IPS DF 19.7 (cell line): ENCODE measurements at regions not wholly inside any gene's neighbourhood (a gene's known extent, or its start where the extent isn't known, plus 50 kb on each side); places are given as distances from the start of the nearest gene placed in this dataset.

Experiments
- DNase-seq: peaks from one replicate; pipeline ENCODE4 v3.0.0-alpha.2; 2013; ENCODE audit warnings: low read depth, low spot score

DNA sequence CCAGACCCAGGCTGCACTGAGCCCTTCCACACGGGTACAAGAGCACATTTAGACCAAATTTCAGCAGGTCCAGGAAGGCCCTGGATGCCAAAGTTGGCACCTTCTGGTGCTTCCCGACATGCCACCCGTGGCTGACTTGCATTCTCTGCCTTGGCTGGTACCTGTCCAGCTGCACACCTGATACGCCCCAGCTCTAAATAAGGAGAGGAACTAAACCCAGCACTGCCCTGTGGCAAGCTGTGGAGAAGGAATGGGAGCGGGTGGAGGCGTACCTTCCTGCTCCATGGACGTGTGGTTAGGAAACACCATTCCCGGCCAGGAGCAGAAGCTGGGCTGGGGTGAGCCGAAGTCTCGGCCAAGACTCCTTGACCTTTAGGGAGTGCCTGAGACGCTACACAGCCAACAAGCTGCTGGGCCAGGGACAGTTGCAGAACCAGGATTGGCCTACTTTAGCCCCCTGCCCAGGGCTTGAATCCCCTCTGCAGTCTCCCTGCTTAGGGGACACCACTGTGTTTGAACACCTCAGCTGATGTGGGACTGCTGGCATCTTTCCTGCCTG is 86.5 kb upstream of the TAF1B start:
- no peak for DNase-seq

DNA sequence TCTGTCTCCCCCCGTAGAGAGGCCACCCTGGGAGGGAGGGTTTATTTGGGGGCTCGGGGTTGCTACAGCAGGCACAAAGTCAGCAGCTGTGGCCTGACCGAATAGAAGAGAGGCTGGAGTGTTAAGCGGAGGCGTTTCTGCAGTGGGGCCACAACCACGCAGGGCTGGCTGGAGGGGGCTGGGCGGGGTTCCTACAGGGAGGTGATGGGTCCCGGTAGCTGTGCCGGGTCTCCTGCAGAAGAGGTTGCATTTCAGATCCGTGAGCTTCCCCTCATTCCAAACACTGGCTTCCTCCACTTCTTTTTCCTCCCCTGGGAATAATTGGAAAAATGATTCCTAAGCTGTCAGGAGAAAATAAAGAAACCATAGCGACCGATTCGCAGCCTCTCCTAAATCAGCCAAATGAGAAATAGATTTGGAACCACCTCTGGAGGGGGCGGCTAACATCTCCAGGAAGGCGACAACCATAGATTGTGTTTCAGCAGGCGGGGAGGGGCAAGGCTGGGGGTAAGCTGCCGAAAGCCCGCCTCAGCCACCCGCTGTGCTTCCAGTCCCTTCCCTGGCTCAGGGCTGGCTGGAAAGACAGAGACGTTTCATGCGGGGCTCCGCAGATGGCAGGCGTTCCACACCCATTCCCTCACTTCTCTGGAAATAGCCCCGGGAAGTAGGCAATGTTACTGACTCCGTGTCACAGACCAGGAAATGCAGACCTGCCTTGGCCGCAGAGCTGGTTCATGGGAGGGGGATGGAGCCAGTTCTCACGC is 85.6 kb upstream of the TAF1B start:
- no peak for DNase-seq

GRCh38 chr2:9758741-9759140 is 84.5 kb upstream of the TAF1B start:
- no peak for DNase-seq

DNA sequence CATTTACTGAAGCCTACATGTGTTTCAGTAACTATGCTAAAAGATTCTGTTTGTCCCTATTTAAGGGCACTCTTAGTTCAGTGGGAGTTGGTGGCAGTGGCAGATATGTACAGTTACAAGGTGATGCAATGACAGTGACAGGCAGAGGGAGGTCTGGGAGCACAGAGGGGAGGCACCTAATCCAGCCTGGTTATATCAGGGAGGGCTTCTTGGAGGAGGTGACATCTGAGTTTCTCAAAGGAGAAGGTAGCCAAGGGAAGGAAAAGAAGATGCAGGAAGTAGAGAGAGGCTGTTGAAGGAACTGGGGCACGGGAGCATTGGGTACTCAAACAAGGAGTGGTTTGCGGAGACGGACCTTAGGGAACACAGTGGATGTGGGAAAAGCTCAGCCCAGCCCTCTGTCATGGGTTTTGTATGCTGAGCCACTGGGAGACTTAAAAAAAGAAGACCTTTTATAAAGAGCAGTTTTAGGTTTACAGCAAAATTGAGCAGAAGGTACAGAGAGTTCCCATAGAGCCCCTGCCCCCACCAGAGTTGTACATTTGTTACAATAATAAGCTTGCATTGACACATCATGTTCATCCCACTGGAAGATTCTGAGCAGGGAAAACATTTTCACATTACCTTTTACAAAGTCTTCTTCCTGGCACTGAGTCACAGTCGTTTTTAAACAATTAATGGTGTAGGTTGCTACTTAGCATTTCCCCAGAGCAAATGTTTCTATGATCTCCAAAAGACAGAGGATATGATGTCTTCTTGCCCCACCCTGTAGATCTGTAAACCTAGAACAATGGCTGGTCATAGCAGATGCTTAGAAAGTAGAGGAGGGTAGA is 83.0 kb upstream of the TAF1B start:
- no peak for DNase-seq

DNA sequence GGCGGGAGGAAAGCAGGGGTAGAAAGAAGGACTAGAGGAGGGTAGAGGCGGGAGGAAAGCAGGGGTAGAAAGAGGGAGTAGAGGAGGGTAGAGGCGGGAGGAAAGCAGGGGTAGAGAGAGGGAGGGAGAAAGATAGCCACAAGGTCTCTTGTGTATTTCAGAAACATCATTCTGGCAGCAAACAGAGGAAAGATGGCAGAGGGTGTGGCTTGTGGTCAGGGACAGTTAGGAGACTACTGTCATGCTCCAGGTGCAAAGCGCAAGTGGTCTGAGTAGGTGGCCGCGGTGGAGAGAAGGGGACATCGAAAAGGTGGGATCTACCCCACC is 82.4 kb upstream of the TAF1B start:
- DNase-seq = no peak

GRCh38 chr2:9761577-9761976 is 81.7 kb upstream of the TAF1B start:
- no peak for DNase-seq

- no peak for DNase-seq
Measured at GRCh38 chr2:9762164-9762563, 81.1 kb upstream of the TAF1B start.

GRCh38 chr2:9762941-9763340 is 80.3 kb upstream of the TAF1B start:
- no peak for DNase-seq

GRCh38 chr2:9763356-9764152 is 79.7 kb upstream of the TAF1B start:
- no peak for DNase-seq

DNA sequence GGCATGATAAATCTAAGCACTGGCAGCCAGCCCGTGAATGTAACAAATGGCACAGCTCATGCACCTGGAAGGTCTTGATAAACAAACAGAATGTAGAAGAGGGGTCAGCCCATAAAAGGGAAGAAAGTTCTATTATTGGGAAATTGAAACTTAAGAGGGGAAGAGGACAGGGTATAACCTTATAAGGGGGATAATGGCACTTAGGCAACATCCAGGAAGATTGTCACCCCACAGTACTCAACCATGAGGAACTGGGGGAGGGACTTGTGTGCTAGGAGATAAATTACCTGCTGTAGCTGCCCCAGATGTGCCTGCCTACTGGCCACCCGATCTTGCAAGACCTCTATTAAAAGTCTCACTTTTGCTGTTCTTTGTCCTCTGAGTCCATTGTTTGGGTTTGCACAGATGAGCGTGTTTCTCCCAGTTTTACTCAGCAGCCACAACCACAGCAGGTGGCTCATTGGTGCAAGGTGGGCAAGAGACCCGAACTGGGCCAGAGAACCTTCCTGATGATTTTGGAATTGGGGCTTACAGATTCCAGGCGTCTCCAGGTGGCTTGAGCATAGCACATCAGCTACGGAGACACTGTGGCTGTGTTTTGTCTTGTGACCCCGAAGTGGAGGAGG is 79.0 kb upstream of the TAF1B start:
- DNase-seq = no peak

- no peak for DNase-seq
Measured at GRCh38 chr2:9765611-9766531, 77.4 kb upstream of the TAF1B start.

DNA sequence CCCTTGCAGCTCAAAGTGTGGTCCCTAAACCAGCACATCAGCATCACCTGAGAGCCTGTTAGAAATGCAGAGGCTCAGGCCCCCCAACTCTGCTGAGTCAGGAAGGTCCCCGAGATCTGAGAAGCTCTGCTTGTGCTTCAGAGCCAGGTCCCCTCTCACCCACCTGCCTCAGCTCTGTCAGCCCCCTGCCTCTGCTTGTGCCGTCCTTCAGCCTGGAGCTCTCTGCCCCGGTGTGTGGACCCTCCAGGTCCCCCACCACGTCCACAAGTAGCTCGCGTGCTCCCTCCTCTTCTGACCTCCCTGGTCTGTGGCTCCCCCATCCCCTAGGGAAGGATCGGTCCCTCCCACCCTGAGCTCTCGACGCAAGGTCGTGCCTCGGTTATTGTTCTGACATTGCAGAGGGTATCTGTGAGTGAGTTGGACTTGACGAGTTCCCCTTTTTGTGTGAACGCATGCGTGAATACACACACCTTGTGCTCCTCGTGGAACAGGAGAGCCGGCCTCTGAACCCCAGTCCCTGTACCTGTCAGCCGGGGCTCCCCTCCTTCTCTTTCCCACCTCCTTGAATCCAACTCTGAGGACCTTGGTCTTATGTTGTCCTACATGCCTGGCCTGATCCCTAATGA is 75.5 kb upstream of the TAF1B start:
- no peak for DNase-seq

DNA sequence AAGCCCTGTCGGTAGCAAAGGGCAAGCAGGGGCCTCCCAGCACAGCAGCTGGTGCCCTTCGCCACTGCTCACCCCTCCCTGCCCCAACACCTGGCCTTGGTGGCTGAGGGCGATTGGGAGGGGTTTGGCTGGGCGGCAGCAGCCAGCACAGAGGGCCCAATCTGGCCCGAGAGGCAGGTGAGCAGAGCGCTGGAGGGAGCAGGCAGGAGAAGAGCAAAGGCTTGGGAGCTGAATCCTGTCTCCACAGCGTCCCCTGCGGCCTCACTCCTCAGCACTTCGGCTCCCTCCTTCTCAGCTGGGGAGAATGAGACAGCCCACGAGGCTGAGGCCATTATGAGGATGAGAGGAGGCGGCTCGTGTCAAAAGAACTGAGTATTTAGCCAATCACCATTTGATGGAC is 74.9 kb upstream of the TAF1B start:
- DNase-seq = peak; percentile 64

- DNase-seq = no peak
Measured at GRCh38 chr2:9769171-9770005, 73.9 kb upstream of the TAF1B start.

GRCh38 chr2:9770006-9770307 is 73.3 kb upstream of the TAF1B start:
- no peak for DNase-seq

DNA sequence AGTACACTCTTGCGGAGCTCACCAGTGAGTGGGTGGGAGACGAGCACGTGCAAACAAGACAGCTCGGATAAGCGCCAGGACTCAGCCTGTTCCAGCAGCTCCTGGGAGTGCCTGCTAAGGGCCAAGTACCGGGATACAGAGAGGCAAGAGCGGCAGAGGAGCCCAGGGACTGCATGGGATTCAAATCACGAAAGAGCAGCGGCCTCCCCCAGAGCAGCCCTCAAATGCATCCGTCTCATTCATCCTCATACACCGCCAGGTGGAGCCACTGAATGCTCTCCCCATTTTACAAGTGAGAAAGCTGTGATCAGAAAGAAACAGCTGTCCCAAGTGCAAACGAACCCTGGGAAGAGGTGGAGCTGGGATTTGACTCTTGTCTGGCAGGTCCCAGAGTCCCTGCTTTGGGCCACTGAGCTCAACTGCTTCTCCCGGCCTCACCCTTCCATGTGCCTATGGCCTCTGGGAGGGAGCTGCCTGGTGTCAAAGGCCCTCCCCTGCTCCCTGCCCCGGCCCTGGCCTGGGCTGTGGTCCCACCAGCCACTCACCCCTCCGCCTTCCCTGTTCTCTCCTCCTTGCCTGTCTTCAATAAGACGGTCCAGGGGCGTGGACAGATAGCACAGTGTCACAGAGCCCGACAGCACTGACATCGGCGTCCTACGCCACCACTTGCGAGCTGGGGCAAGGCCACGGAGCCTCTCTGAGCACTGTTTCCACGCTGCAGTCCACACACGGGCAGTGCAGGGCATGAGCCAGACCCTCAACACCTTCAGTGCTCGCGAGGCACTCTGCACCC is 72.8 kb upstream of the TAF1B start:
- peak; percentile 67 for DNase-seq

DNA sequence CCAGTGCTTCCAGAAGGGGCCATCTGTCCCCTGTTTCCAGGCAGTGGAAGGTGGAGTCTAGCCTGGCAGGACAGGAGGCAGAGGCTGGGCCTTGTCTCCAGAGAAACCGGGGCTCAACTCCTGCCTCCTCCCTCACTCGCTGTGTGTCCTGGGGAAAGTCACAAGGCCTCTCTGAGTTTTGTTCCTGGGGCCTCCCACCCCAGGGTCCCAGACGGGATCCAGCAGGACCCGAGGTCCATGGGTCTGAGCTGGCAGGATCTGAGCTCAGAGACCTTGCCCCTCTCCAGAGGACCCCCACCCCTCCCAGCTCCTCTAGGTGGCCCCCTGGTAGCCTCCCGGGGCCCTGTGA is 72.2 kb upstream of the TAF1B start:
- no peak for DNase-seq

DNA sequence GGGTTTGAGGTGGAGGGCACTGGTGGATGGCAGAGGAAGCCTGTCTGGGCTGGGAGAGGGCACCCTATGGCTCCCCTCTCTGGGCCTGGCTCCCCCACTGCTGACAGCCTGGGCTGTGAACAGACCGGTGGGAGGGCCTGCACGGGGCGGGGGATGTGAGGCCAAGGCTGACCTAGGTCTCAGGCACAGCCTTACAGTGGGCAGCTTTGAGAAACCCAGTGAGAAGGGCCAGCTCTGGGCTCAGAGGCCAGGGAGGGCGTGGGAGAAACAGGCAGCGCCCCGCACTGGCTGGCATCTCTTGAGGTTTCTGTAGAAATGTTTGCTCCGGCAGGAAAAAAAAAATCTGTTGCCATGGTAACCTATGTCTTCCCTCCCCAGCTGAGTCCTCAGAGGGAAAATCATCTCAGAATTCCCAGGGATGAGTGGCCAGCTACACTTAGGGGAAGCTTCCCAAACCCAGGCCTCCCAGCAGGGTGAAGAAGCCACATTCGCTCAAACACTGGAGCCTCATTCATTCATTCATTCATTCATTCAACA is 71.7 kb upstream of the TAF1B start:
- DNase-seq = no peak
